Body of pancreas (tissue), 4 donors: ENCODE measurements at regions not wholly inside any gene's neighbourhood (a gene's known extent, or its start where the extent isn't known, plus 50 kb on each side); places are given as distances from the start of the nearest gene placed in this dataset.
A peak's percentile ranks its signal among the peaks of the same experiment; 100 is the strongest.

Source experiments
- ATAC-seq: fragments of 150-250 bp; one replicate; pipeline ENCODE4 v1.9.1; 2016
- DNase-seq, 4 donors: peaks; one replicate each; pipeline ENCODE4 v3.0.0-alpha.2; 2019
- H3K27ac ChIP-seq, 4 donors: fragments of 200-600 bp; sonication (generic); 1 replicate in 3 of 4; 2 replicates in 1 of 4; pipeline versions ENCODE4 v1.5.1 to v1.6.1; 2016 to 2019; ENCODE audit warnings: mild to moderate bottlenecking in 1 of 4, mixed read lengths in 1 of 4, moderate library complexity in 1 of 4
- H3K27me3 ChIP-seq, 2 donors: fragments of 200-600 bp; sonication (generic); one replicate each; pipeline ENCODE4 v1.6.0; 2016; ENCODE audit warnings: mild to moderate bottlenecking in 1 of 2
- H3K36me3 ChIP-seq, 2 donors: fragments of 200-600 bp; sonication (generic); replicated peaks in 1 of 2; 2 replicates each; pipeline ENCODE4 v1.5.1; 2016; ENCODE audit warnings: low read depth in 2 of 2; ENCODE audit not compliant: insufficient read depth in 1 of 2
- H3K4me1 ChIP-seq: fragments of 200-600 bp; sonication (generic); one replicate; pipeline ENCODE4 v1.6.0; 2016
- H3K4me3 ChIP-seq, 2 donors: fragments of 200-600 bp; sonication (generic); 1 replicate in 1 of 2; 2 replicates in 1 of 2; pipeline ENCODE4 v1.5.1; 2016 to 2019
- H3K9me3 ChIP-seq, 3 donors: fragments of 200-600 bp; sonication (generic); 1 replicate in 2 of 3; 2 replicates in 1 of 3; pipeline ENCODE4 v1.5.1; 2016
- CTCF ChIP-seq, 7 experiments: fragments of 450-650 bp in 4 of 7; fragments of 200-600 bp in 3 of 7; sonication (generic) in 3 of 7; IDR thresholded peaks; one replicate each; pipeline ENCODE4 v1.5.1; 2016 to 2019; ENCODE audit warnings: antibody characterized with exemption in 7 of 7
- POLR2A ChIP-seq, 3 donors: fragments of 450-650 bp; IDR thresholded peaks; one replicate each; pipeline ENCODE4 v1.6.1; 2016; ENCODE audit warnings: antibody characterized with exemption in 3 of 3, mild to moderate bottlenecking in 2 of 3
- WGBS, 2 donors: methylation state at CpG; one replicate each; pipeline ENCODE4 v1.1.5; 2017; 5-methylcytosine and 5-hydroxymethylcytosine counted together
- intact Hi-C: fragments of 100-400 bp; cut with DNase I; formaldehyde crosslinking; loops from one replicate; pipeline ENCODE4 v1.15.1; 2023

- Histone ChIP-seq H3K4me1 (no peaks in the 10 kb centered on the region), H3K27ac (no peak overlapping the region), H3K36me3 (no peaks in the 10 kb centered on the region), H3K4me3 (no peak overlapping the region), H3K27me3 (no peaks in the 10 kb centered on the region), H3K9me3 (no peaks in the 10 kb centered on the region)
- TF ChIP-seq CTCF (IDR thresholded peaks at IDR 0.05), result no peak
- no peak for TF ChIP-seq POLR2A (IDR thresholded peaks at IDR 0.05)
- WGBS, 2 donors, result 87 to 100% methylated on average over 1 of the region's 1 CpG
- DNase-seq, result no peak
- ATAC-seq, result no peak
- intact Hi-C loops, result no loop called here
Observed at GRCh38 chr5:54766748-54767147, 218.6 kb downstream of the ESM1 start.

- Histone ChIP-seq H3K4me3 (no peak overlapping the region), H3K36me3 (no peaks in the 10 kb centered on the region), H3K9me3 (no peaks in the 10 kb centered on the region), H3K4me1 (no peaks in the 10 kb centered on the region), H3K27ac (no peak overlapping the region), H3K27me3 (no peaks in the 10 kb centered on the region)
- TF ChIP-seq POLR2A (IDR thresholded peaks at IDR 0.05) (no peak), CTCF (IDR thresholded peaks at IDR 0.05) (no peak)
- intact Hi-C loops, result no loop called here
- WGBS, 2 donors, result 89 to 93% methylated on average over 5 of the region's 5 CpGs
- ATAC-seq, result no peak
- no peak for DNase-seq
Observed at GRCh38 chr5:54765165-54766028, 220.0 kb downstream of the ESM1 start.

GRCh38 chr5:54764102-54765090 is 221.0 kb downstream of the ESM1 start:
- Histone ChIP-seq H3K36me3 (no peaks in the 10 kb centered on the region), H3K4me3 (no peak overlapping the region), H3K4me1 (no peaks in the 10 kb centered on the region), H3K27ac (no peak overlapping the region), H3K9me3 (no peaks in the 10 kb centered on the region), H3K27me3 (no peaks in the 10 kb centered on the region)
- no peak for DNase-seq
- TF ChIP-seq POLR2A (IDR thresholded peaks at IDR 0.05) (no peak), CTCF (IDR thresholded peaks at IDR 0.05) (no peak)
- intact Hi-C loops, result no loop called here
- 81 to 86% methylated on average over 5 of the region's 5 CpGs for WGBS, 2 donors
- no peak for ATAC-seq

GRCh38 chr5:54761213-54761701 is 224.1 kb downstream of the ESM1 start:
- intact Hi-C loops, result no loop called here
- ATAC-seq (peak; percentile 65), DNase-seq (peak in 3 of 4 donors; percentile 28 to 48 (median 28))
- Histone ChIP-seq H3K4me1 (no peaks in the 10 kb centered on the region), H3K9me3 (no peaks in the 10 kb centered on the region), H3K27ac (no peak overlapping the region), H3K27me3 (no peaks in the 10 kb centered on the region), H3K36me3 (no peaks in the 10 kb centered on the region), H3K4me3 (no peak overlapping the region)
- WGBS, 2 donors, result 56 to 76% methylated on average over 2 of the region's 2 CpGs
- TF ChIP-seq POLR2A (IDR thresholded peaks at IDR 0.05) (no peak), CTCF (IDR thresholded peaks at IDR 0.05) (no peak)
